GM23248 (cell line): ENCODE measurements at regions not wholly inside any gene's neighbourhood (a gene's known extent, or its start where the extent isn't known, plus 50 kb on each side); places are given as distances from the start of the nearest gene placed in this dataset.

ENCODE experiments used
- DNase-seq: peaks from one replicate; pipeline ENCODE4 v3.0.0-alpha.2; 2015
- H2AFZ ChIP-seq: fragments of 200-600 bp; sonication (generic); 2 replicates; pipeline ENCODE4 v1.6.1; 2016; ENCODE audit warnings: antibody characterized with exemption
- H3F3A ChIP-seq: fragments of 200-600 bp; sonication (generic); 2 replicates; pipeline ENCODE4 v1.6.1; 2016; ENCODE audit warnings: mild to moderate bottlenecking, antibody characterized with exemption, mixed run types; ENCODE audit not compliant: insufficient read depth
- H3K27ac ChIP-seq: fragments of 200-600 bp; sonication (generic); 2 replicates; pipeline ENCODE4 v1.5.1; 2016; ENCODE audit warnings: mild to moderate bottlenecking
- H3K27me3 ChIP-seq: fragments of 200-600 bp; sonication (generic); replicated peaks from 2 replicates; pipeline ENCODE4 v1.6.1; 2016; ENCODE audit warnings: mild to moderate bottlenecking; ENCODE audit not compliant: insufficient read depth
- H3K36me3 ChIP-seq: fragments of 200-600 bp; sonication (generic); 2 replicates; pipeline ENCODE4 v1.6.1; 2016; ENCODE audit warnings: low read depth, mild to moderate bottlenecking
- H3K4me1 ChIP-seq: fragments of 200-600 bp; sonication (generic); 2 replicates; pipeline ENCODE4 v1.6.1; 2016; ENCODE audit warnings: mild to moderate bottlenecking; ENCODE audit not compliant: insufficient read depth
- H3K4me2 ChIP-seq: fragments of 200-600 bp; sonication (generic); one replicate; pipeline ENCODE4 v1.6.1; 2016; ENCODE audit warnings: mild to moderate bottlenecking; ENCODE audit not compliant: unreplicated experiment
- H3K4me3 ChIP-seq: fragments of 200-600 bp; sonication (generic); 2 replicates; pipeline ENCODE4 v1.5.1; 2016; ENCODE audit warnings: mild to moderate bottlenecking
- H3K79me2 ChIP-seq: fragments of 200-600 bp; sonication (generic); 2 replicates; pipeline ENCODE4 v1.6.1; 2016; ENCODE audit warnings: mild to moderate bottlenecking; ENCODE audit not compliant: insufficient read depth
- H3K9ac ChIP-seq: fragments of 200-600 bp; sonication (generic); 2 replicates; pipeline ENCODE4 v1.6.1; 2016; ENCODE audit warnings: mild to moderate bottlenecking
- H3K9me2 ChIP-seq: fragments of 200-600 bp; sonication (generic); 2 replicates; pipeline ENCODE4 v1.6.1; 2016; ENCODE audit warnings: mixed run types, mild to moderate bottlenecking, moderate library complexity; ENCODE audit not compliant: insufficient read depth
- H3K9me3 ChIP-seq: fragments of 200-600 bp; sonication (generic); one replicate; pipeline ENCODE4 v1.6.1; 2017; ENCODE audit warnings: low read depth
- H4K20me1 ChIP-seq: fragments of 200-600 bp; sonication (generic); 2 replicates; pipeline ENCODE4 v1.6.0; 2016; ENCODE audit not compliant: insufficient read depth
- EZH2 ChIP-seq: fragments of 200-600 bp; sonication (generic); IDR thresholded peaks from 2 replicates; pipeline ENCODE4 v1.6.1; 2018; ENCODE audit warnings: antibody characterized with exemption, mild to moderate bottlenecking; ENCODE audit not compliant: insufficient read depth, poor library complexity, severe bottlenecking
- EZH2phosphoT487 ChIP-seq: fragments of 200-600 bp; sonication (generic); IDR thresholded peaks from 2 replicates; pipeline ENCODE4 v1.6.1; 2018; ENCODE audit warnings: antibody characterized with exemption, moderate library complexity, mild to moderate bottlenecking, low read depth; ENCODE audit not compliant: insufficient read depth
- WGBS, 2 experiments: methylation state at CpG; one replicate each; pipeline ENCODE4 v1.1.6; 2015 to 2017; ENCODE audit warnings: low lambda C conversion rate in 2 of 2, low coverage in 1 of 2; ENCODE audit errors: missing lambda C conversion rate in 2 of 2; 5-methylcytosine and 5-hydroxymethylcytosine counted together
- in situ Hi-C: fragments of 300-500 bp; cut with MboI; formaldehyde crosslinking; loops from 2 replicates; pipeline ENCODE4 v1.15.0; 2020

- no peaks in the 10 kb centered on the region for H3K9me2 ChIP-seq
- H3K27me3 ChIP-seq, result no peaks in the 10 kb centered on the region
- H3K4me2 ChIP-seq, result no peak overlapping the region
- in situ Hi-C loops, result no loop called here
- WGBS, 2 experiments, result 3 to 13% methylated on average over 1 of the region's 1 CpG
- no peaks in the 10 kb centered on the region for H3K9me3 ChIP-seq
- no peaks in the 10 kb centered on the region for H4K20me1 ChIP-seq
- H3F3A ChIP-seq, result no peaks in the 10 kb centered on the region
- DNase-seq, result no peak
- H3K36me3 ChIP-seq, result no peaks in the 10 kb centered on the region
- H2AFZ ChIP-seq, result no peak overlapping the region
- H3K27ac ChIP-seq, result no peak overlapping the region
- TF ChIP-seq EZH2phosphoT487 (no peak), EZH2 (no peak)
- H3K4me3 ChIP-seq, result no peak overlapping the region
- H3K79me2 ChIP-seq, result no peaks in the 10 kb centered on the region
- H3K9ac ChIP-seq, result no peak overlapping the region
- H3K4me1 ChIP-seq, result no peaks in the 10 kb centered on the region
Observed at GRCh38 chr13:53605326-53605725, 576.7 kb downstream of the OLFM4 start.

- in situ Hi-C loops, result no loop called here
- DNase-seq, result no peak
Observed at GRCh38 chr13:53612200-53612599, 583.6 kb downstream of the OLFM4 start.

GRCh38 chr13:53622456-53622855 is 593.8 kb downstream of the OLFM4 start:
- H3K27me3 ChIP-seq, result no peaks in the 10 kb centered on the region
- no peak for DNase-seq
- no peaks in the 10 kb centered on the region for H3K9me3 ChIP-seq
- no peaks in the 10 kb centered on the region for H3F3A ChIP-seq
- H4K20me1 ChIP-seq, result no peaks in the 10 kb centered on the region
- H3K9me2 ChIP-seq, result no peaks in the 10 kb centered on the region
- no peak for TF ChIP-seq EZH2phosphoT487
- TF ChIP-seq EZH2, result no peak
- H3K36me3 ChIP-seq, result no peaks in the 10 kb centered on the region
- no peak overlapping the region for H3K4me2 ChIP-seq
- no peaks in the 10 kb centered on the region for H3K79me2 ChIP-seq
- H3K4me1 ChIP-seq, result no peaks in the 10 kb centered on the region
- no peak overlapping the region for H3K27ac ChIP-seq
- no peak overlapping the region for H3K4me3 ChIP-seq
- H3K9ac ChIP-seq, result no peak overlapping the region
- no peak overlapping the region for H2AFZ ChIP-seq
- WGBS, 2 experiments, result 0 to 1% methylated on average over 2 of the region's 2 CpGs
- in situ Hi-C loops, result no loop called here

More at GRCh38 chr13:53612200-53612599, 583.6 kb downstream of the OLFM4 start:
- H3K27ac ChIP-seq, result no peak overlapping the region
- no peaks in the 10 kb centered on the region for H4K20me1 ChIP-seq
- no peaks in the 10 kb centered on the region for H3K4me1 ChIP-seq
- H3K4me2 ChIP-seq, result no peak overlapping the region
- H3K79me2 ChIP-seq, result no peaks in the 10 kb centered on the region
- no peak overlapping the region for H3K4me3 ChIP-seq
- no peaks in the 10 kb centered on the region for H3K9me2 ChIP-seq
- whole genome bisulfite sequencing, 2 experiments, result 2 to 5% methylated on average over 3 of the region's 3 CpGs
- no peaks in the 10 kb centered on the region for H3K27me3 ChIP-seq
- no peak for TF ChIP-seq EZH2
- no peak for TF ChIP-seq EZH2phosphoT487
- no peaks in the 10 kb centered on the region for H3K36me3 ChIP-seq
- H3K9ac ChIP-seq, result no peak overlapping the region
- no peaks in the 10 kb centered on the region for H3F3A ChIP-seq
- no peak overlapping the region for H2AFZ ChIP-seq
- no peaks in the 10 kb centered on the region for H3K9me3 ChIP-seq

- TF ChIP-seq EZH2 (no peak), EZH2phosphoT487 (no peak)
- WGBS, 2 experiments, result 5 to 8% methylated on average over 2 of the region's 2 CpGs
- no peaks in the 10 kb centered on the region for H3K9me2 ChIP-seq
- H3K36me3 ChIP-seq, result no peaks in the 10 kb centered on the region
- no peak overlapping the region for H3K4me3 ChIP-seq
- H3K27ac ChIP-seq, result no peak overlapping the region
- H3K4me1 ChIP-seq, result no peaks in the 10 kb centered on the region
- no peaks in the 10 kb centered on the region for H3F3A ChIP-seq
- no peak overlapping the region for H3K4me2 ChIP-seq
- H2AFZ ChIP-seq, result no peak overlapping the region
- H3K79me2 ChIP-seq, result no peaks in the 10 kb centered on the region
- no peak overlapping the region for H3K9ac ChIP-seq
- no peaks in the 10 kb centered on the region for H3K9me3 ChIP-seq
- no peaks in the 10 kb centered on the region for H3K27me3 ChIP-seq
- no peaks in the 10 kb centered on the region for H4K20me1 ChIP-seq
- DNase-seq, result no peak
- in situ Hi-C loops, result no loop called here
Observed at GRCh38 chr13:53623146-53623545, 594.5 kb downstream of the OLFM4 start.

GRCh38 chr13:53631511-53631910 is 602.9 kb downstream of the OLFM4 start:
- no peak overlapping the region for H3K4me3 ChIP-seq
- 14 to 19% methylated on average over 2 of the region's 2 CpGs for WGBS, 2 experiments
- H3K9ac ChIP-seq, result no peak overlapping the region
- H4K20me1 ChIP-seq, result no peaks in the 10 kb centered on the region
- DNase-seq, result no peak
- no peak overlapping the region for H3K4me2 ChIP-seq
- no peak for TF ChIP-seq EZH2phosphoT487
- no peak for TF ChIP-seq EZH2
- no peaks in the 10 kb centered on the region for H3K9me3 ChIP-seq
- H2AFZ ChIP-seq, result no peak overlapping the region
- H3K27me3 ChIP-seq, result no peaks in the 10 kb centered on the region
- no peaks in the 10 kb centered on the region for H3K79me2 ChIP-seq
- no peaks in the 10 kb centered on the region for H3K9me2 ChIP-seq
- H3K36me3 ChIP-seq, result no peaks in the 10 kb centered on the region
- no peaks in the 10 kb centered on the region for H3F3A ChIP-seq
- H3K27ac ChIP-seq, result no peak overlapping the region
- no peaks in the 10 kb centered on the region for H3K4me1 ChIP-seq
- in situ Hi-C loops, result no loop called here
